ENCODE measurements at regions not wholly inside any gene's neighbourhood (a gene's known extent, or its start where the extent isn't known, plus 50 kb on each side); places are given as distances from the start of the nearest gene placed in this dataset.

DNA sequence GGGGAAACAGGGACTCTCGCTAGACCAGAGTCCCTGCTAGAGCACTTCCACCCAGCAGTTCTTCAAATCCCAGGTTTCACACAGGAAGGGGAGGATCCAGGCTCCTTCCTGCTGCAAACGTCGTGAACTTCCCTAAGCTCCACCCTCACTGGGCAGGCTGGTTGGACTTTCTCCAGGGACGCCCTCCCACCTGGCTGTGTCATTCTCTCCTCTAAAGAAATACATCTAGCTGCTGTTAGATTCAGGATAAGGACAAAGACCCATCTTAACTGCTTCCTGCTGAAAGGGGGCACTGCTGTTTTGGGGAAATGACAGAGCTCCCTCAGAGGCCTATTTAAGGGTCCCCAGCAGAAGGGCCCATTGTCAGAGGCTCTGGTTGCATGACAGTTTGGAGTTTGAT is 230.7 kb downstream of the SEMA6A start:
- H3K27me3 ChIP-seq (ENCODE audit: control insufficient read depth, insufficient read depth, low read length) = no peaks in the 10 kb centered on the region
- peaks cover 9% of the 10 kb centered on the region for H3K4me1 ChIP-seq (ENCODE audit: control insufficient read depth, insufficient read depth, low read length)
- H3K4me3 ChIP-seq (ENCODE audit: low read depth, low read length) = no peak overlapping the region
- no peaks in the 10 kb centered on the region for H3K36me3 ChIP-seq (ENCODE audit: control insufficient read depth, insufficient read depth, low read length)
- no peak overlapping the region for H3K9ac ChIP-seq (ENCODE audit: low read length)
- H3K27ac ChIP-seq (ENCODE audit: low read depth, low read length) = no peak overlapping the region
- H3K9me3 ChIP-seq (ENCODE audit: control insufficient read depth, insufficient read depth, low read depth, low read length) = peaks cover 9% of the 10 kb centered on the region

All from HUES6 (cell line).